Endothelial cell of umbilical vein (primary cell): ENCODE measurements at regions not wholly inside any gene's neighbourhood (a gene's known extent, or its start where the extent isn't known, plus 50 kb on each side); places are given as distances from the start of the nearest gene placed in this dataset.

ENCODE experiments used
- BruUV-seq: library from RNA; stranded (reverse); fragments of 400-500 nt; replicated peaks from 2 replicates; lab custom pipeline; 2021; lab: Mats Ljungman, UMichigan
- CTCF ChIA-PET: fragments of 300-600, 350-600 bp; sonication (Branson Sonifier 250); formaldehyde crosslinking; loops from one replicate; lab custom pipeline; 2021; ENCODE audit warnings: antibody characterized with exemption, inconsistent platforms; lab: Charles Lee
- POLR2A ChIA-PET: fragments of 300-600, 350-600 bp; sonication (Branson Sonifier 250); formaldehyde crosslinking; loops from one replicate; lab custom pipeline; 2021; ENCODE audit warnings: antibody characterized with exemption, inconsistent platforms; lab: Charles Lee
- DNase-seq: peaks from one replicate; pipeline ENCODE4 v3.0.0-alpha.2; 2011; ENCODE audit warnings: low read depth, low spot score
- FAIRE-seq: peaks from 2 replicates; lab custom pipeline; 2011; peaks lifted over from hg19 to GRCh38; lab: Jason Lieb, UNC
- H2AFZ ChIP-seq: 2 replicates; pipeline ENCODE4 v1.6.0; 2012; ENCODE audit warnings: low read depth, low read length, control low read depth, inconsistent platforms
- H3K27ac ChIP-seq: 2 replicates; pipeline ENCODE4 v1.5.1; 2011; ENCODE audit warnings: low read depth, mild to moderate bottlenecking, control low read depth, low read length, moderate library complexity; ENCODE audit not compliant: insufficient read depth
- H3K27me3 ChIP-seq, 2 experiments: 2 replicates each; pipeline versions ENCODE4 v1.6.0 to v1.6.1; 2011; ENCODE audit warnings: low read length in 2 of 2, mixed read lengths in 1 of 2; ENCODE audit not compliant: control insufficient read depth in 2 of 2, insufficient read depth in 2 of 2
- H3K36me3 ChIP-seq, 2 experiments: 2 replicates in 1 of 2; 3 replicates in 1 of 2; pipeline ENCODE4 v1.5.1; 2011; ENCODE audit warnings: low read length in 2 of 2, mild to moderate bottlenecking in 1 of 2, moderate library complexity in 1 of 2; ENCODE audit not compliant: control insufficient read depth in 2 of 2, insufficient read depth in 2 of 2; ENCODE audit errors: extremely low read depth in 1 of 2
- H3K4me1 ChIP-seq: 3 replicates; pipeline ENCODE4 v1.5.1; 2011; ENCODE audit warnings: mild to moderate bottlenecking, low read length; ENCODE audit not compliant: control insufficient read depth, insufficient read depth; ENCODE audit errors: extremely low read depth
- H3K4me2 ChIP-seq: 2 replicates; pipeline ENCODE4 v1.6.1; 2011; ENCODE audit warnings: low read length, control low read depth, mixed read lengths; ENCODE audit not compliant: insufficient read depth
- H3K4me3 ChIP-seq, 3 experiments: fragments of 200-600 bp in 1 of 3; sonication (generic), shearing (Covaris generic) in 1 of 3; replicated peaks in 1 of 3; 2 replicates each; pipeline ENCODE4 v1.5.1; 2011 to 2016; ENCODE audit warnings: control low read depth in 3 of 3, low read length in 3 of 3, mild to moderate bottlenecking in 2 of 3, inconsistent platforms in 1 of 3, low read depth in 1 of 3, moderate library complexity in 1 of 3; ENCODE audit not compliant: insufficient read depth in 1 of 3
- H3K79me2 ChIP-seq: 2 replicates; pipeline ENCODE4 v1.6.0; 2012; ENCODE audit warnings: low read length, inconsistent platforms; ENCODE audit not compliant: control insufficient read depth, insufficient read depth
- H3K9ac ChIP-seq: replicated peaks from 2 replicates; pipeline ENCODE3; 2011; ENCODE audit warnings: low read length, control low read depth; ENCODE audit not compliant: insufficient read depth; ENCODE audit errors: extremely low read depth
- H3K9me1 ChIP-seq: replicated peaks from 3 replicates; pipeline ENCODE4 v1.6.0; 2011; ENCODE audit warnings: mild to moderate bottlenecking, low read length; ENCODE audit not compliant: control insufficient read depth, insufficient read depth; ENCODE audit errors: extremely low read depth
- H3K9me3 ChIP-seq: replicated peaks from 2 replicates; pipeline ENCODE4 v1.5.1; 2012; ENCODE audit warnings: low read length, inconsistent platforms; ENCODE audit not compliant: control insufficient read depth, insufficient read depth
- H4K20me1 ChIP-seq: replicated peaks from 2 replicates; pipeline ENCODE3; 2011; ENCODE audit warnings: mild to moderate bottlenecking, low read length; ENCODE audit not compliant: control insufficient read depth, insufficient read depth; ENCODE audit errors: extremely low read depth
- EZH2 ChIP-seq: IDR thresholded peaks from 2 replicates; pipeline ENCODE4 v1.6.1; 2012; ENCODE audit warnings: borderline replicate concordance, low read depth, mild to moderate bottlenecking, moderate library complexity, low read length, inconsistent platforms; ENCODE audit not compliant: severe bottlenecking
- FOS ChIP-seq: IDR thresholded peaks from 2 replicates; pipeline ENCODE4 v1.6.1; 2011; ENCODE audit warnings: mild to moderate bottlenecking, low read length, moderate library complexity, borderline replicate concordance; ENCODE audit not compliant: insufficient read depth
- GATA2 ChIP-seq: IDR thresholded peaks from 2 replicates; pipeline ENCODE4 v1.7.0; 2011; ENCODE audit warnings: low read depth, mild to moderate bottlenecking, moderate library complexity, mixed read lengths, low read length; ENCODE audit not compliant: insufficient read length, insufficient read depth
- JUN ChIP-seq: IDR thresholded peaks from 2 replicates; pipeline ENCODE4 v1.6.1; 2011; ENCODE audit warnings: borderline replicate concordance, low read depth; ENCODE audit not compliant: insufficient read length, insufficient read depth
- MAX ChIP-seq: IDR thresholded peaks from 2 replicates; pipeline ENCODE4 v1.6.1; 2011; ENCODE audit not compliant: insufficient read depth, insufficient read length
- MYC ChIP-seq: IDR thresholded peaks from one replicate; pipeline ENCODE4 v1.6.1; 2011; ENCODE audit warnings: mild to moderate bottlenecking, low read depth, low read length
- POLR2A ChIP-seq: IDR thresholded peaks from 2 replicates; pipeline ENCODE4 v1.6.1; 2012; ENCODE audit warnings: low read depth, mild to moderate bottlenecking, control low read depth, low read length
- POLR2AphosphoS5 ChIP-seq: IDR thresholded peaks from 2 replicates; pipeline ENCODE4 v1.6.1; 2012; ENCODE audit warnings: low read depth, mild to moderate bottlenecking, control low read depth, low read length, moderate library complexity; ENCODE audit not compliant: insufficient read depth
- dilution Hi-C: fragments of 300-500 bp; cut with MboI; formaldehyde crosslinking; loops from one replicate; pipeline ENCODE4 v1.15.0; 2019; ENCODE audit warnings: low sequenced_read_pairs; ENCODE audit not compliant: extremely low pct_ligation_motif_present
- intact Hi-C: fragments of 100-400 bp; cut with micrococcal nuclease; formaldehyde crosslinking; loops from one replicate; pipeline ENCODE4 v1.10.0; 2022
- TF ChIP-seq, protein P1 (sequence below), 2 donors: IDR thresholded peaks; 1 replicate in 1 of 2; 2 replicates in 1 of 2; pipeline ENCODE4 v1.5.1; 2011; ENCODE audit warnings: low read length in 2 of 2, mild to moderate bottlenecking in 2 of 2, moderate library complexity in 2 of 2, control low read depth in 1 of 2, inconsistent platforms in 1 of 2, low read depth in 1 of 2; ENCODE audit not compliant: insufficient read depth in 1 of 2; ENCODE audit errors: extremely low read depth in 1 of 2

DNA sequence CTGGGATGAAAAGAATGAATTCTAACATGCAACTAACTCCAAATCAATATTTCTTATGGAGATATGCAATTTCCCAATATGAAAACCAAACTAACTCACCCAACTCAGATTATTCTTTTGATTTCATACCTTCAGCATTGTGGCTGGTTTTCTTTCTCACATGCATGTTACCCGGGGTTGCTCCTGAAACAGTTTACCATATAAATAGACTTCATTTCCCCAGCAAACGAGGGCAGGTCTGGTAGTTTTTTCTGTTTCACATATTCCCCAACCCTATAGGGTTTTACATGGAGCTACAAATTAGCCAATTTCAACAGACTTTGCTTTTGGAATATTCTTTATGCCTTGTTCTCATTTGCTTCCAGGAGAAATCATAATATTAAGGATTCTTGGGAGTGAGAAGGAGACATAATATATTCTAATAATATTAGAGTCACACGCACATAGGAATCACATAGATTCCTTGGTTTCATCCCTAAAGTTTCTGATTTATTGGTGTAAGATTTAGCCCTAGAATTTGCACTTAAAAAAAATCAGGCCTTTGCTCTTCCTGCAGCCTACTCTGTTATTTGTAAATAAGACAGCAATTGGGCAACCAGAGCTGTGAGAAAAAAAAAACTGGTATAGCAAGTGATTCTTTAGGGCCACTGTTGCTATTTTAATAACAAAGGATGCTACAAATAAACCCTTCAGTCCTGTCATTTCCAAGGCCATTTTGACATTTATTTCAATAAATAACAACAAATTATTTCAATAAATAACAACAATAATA lies 60.3 kb upstream of the FAM20A start:
- TF ChIP-seq MAX (no peak), POLR2A (no peak), JUN (no peak), FOS (no peak), POLR2AphosphoS5 (no peak), EZH2 (no peak), MYC (no peak), GATA2 (no peak)
- TF ChIP-seq, protein P1, sequence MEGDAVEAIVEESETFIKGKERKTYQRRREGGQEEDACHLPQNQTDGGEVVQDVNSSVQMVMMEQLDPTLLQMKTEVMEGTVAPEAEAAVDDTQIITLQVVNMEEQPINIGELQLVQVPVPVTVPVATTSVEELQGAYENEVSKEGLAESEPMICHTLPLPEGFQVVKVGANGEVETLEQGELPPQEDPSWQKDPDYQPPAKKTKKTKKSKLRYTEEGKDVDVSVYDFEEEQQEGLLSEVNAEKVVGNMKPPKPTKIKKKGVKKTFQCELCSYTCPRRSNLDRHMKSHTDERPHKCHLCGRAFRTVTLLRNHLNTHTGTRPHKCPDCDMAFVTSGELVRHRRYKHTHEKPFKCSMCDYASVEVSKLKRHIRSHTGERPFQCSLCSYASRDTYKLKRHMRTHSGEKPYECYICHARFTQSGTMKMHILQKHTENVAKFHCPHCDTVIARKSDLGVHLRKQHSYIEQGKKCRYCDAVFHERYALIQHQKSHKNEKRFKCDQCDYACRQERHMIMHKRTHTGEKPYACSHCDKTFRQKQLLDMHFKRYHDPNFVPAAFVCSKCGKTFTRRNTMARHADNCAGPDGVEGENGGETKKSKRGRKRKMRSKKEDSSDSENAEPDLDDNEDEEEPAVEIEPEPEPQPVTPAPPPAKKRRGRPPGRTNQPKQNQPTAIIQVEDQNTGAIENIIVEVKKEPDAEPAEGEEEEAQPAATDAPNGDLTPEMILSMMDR (IDR thresholded peaks at IDR 0.05; ENCODE audit: extremely low read depth in 1 of 2, insufficient read depth in 1 of 2, low read depth in 1 of 2, low read length in 2 of 2), result no peak
- Histone ChIP-seq H3K4me2 (no peak overlapping the region), H3K4me3 (no peak overlapping the region), H3K4me1 (no peaks in the 10 kb centered on the region), H2AFZ (no peak overlapping the region), H4K20me1 (no peaks in the 10 kb centered on the region), H3K9ac (no peak overlapping the region), H3K79me2 (no peaks in the 10 kb centered on the region), H3K9me1 (no peaks in the 10 kb centered on the region), H3K9me3 (no peaks in the 10 kb centered on the region), H3K36me3 (no peaks in the 10 kb centered on the region), H3K27me3 (peaks cover 2 to 4% of the 10 kb centered on the region in 2 experiments), H3K27ac (no peak overlapping the region)
- intact Hi-C loops, result no loop called here
- dilution Hi-C loops, result no loop called here
- DNase-seq (no peak), FAIRE-seq (no peak)
- no TSS peak for BruUV-seq
- ChIA-PET CTCF (no interaction called here), POLR2A (no interaction called here)
